DND-41 (cell line): ENCODE measurements at regions not wholly inside any gene's neighbourhood (a gene's known extent, or its start where the extent isn't known, plus 50 kb on each side); places are given as distances from the start of the nearest gene placed in this dataset.

Experiments
- ATAC-seq: fragments of 200-7000 bp; cut with Tn5 transposase; 3 replicates; pipeline ENCODE4 v1.9.1; 2021; ENCODE audit warnings: low read depth; ENCODE audit not compliant: insufficient read depth
- DNase-seq: peaks from one replicate; pipeline ENCODE4 v3.0.0-alpha.2; 2020
- H2AFZ ChIP-seq: 2 replicates; pipeline ENCODE4 v1.6.0; 2012; ENCODE audit warnings: low read depth, low read length
- H3K27ac ChIP-seq: 2 replicates; pipeline ENCODE4 v1.5.1; 2012; ENCODE audit warnings: low read length, inconsistent platforms
- H3K27me3 ChIP-seq: fragments of 200-600 bp; sonication (generic); 2 replicates; pipeline ENCODE4 v1.6.0; 2012; ENCODE audit warnings: low read length, mild to moderate bottlenecking, inconsistent platforms; ENCODE audit not compliant: insufficient read depth, poor library complexity
- H3K36me3 ChIP-seq: 2 replicates; pipeline ENCODE4 v1.5.1; 2012; ENCODE audit warnings: low read length, inconsistent platforms; ENCODE audit not compliant: insufficient read depth
- H3K4me1 ChIP-seq: 2 replicates; pipeline ENCODE4 v1.5.1; 2012; ENCODE audit warnings: mild to moderate bottlenecking, low read length; ENCODE audit not compliant: insufficient read depth
- H3K4me2 ChIP-seq: 2 replicates; pipeline ENCODE4 v1.6.0; 2012; ENCODE audit warnings: mild to moderate bottlenecking, moderate library complexity, low read length, inconsistent platforms; ENCODE audit not compliant: insufficient read depth
- H3K4me3 ChIP-seq, 2 experiments: fragments of 200-600 bp in 1 of 2; shearing (Covaris generic) in 1 of 2; 2 replicates each; pipeline ENCODE4 v1.5.1; 2012 to 2016; ENCODE audit warnings: inconsistent platforms in 2 of 2, low read length in 2 of 2, mild to moderate bottlenecking in 2 of 2, low read depth in 1 of 2, moderate library complexity in 1 of 2
- H3K79me2 ChIP-seq: 2 replicates; pipeline ENCODE4 v1.6.0; 2012; ENCODE audit warnings: low read length, inconsistent platforms; ENCODE audit not compliant: insufficient read depth
- H3K9ac ChIP-seq: 2 replicates; pipeline ENCODE4 v1.6.0; 2012; ENCODE audit warnings: low read depth, mild to moderate bottlenecking, inconsistent platforms, low read length, moderate library complexity
- H3K9me3 ChIP-seq: 2 replicates; pipeline ENCODE4 v1.5.1; 2012; ENCODE audit warnings: low read length, moderate library complexity, mild to moderate bottlenecking, inconsistent platforms; ENCODE audit not compliant: insufficient read depth, severe bottlenecking
- H4K20me1 ChIP-seq: 2 replicates; pipeline ENCODE4 v1.6.0; 2012; ENCODE audit warnings: low read length; ENCODE audit not compliant: insufficient read depth
- EZH2 ChIP-seq: IDR thresholded peaks from 3 replicates; pipeline ENCODE4 v1.6.1; 2012; ENCODE audit warnings: borderline replicate concordance, low read depth, mild to moderate bottlenecking, moderate library complexity, low read length, inconsistent platforms; ENCODE audit not compliant: severe bottlenecking
- TF ChIP-seq, protein P1 (sequence below): IDR thresholded peaks from 2 replicates; pipeline ENCODE4 v1.5.1; 2012; ENCODE audit warnings: borderline replicate concordance, low read length, moderate library complexity, mild to moderate bottlenecking; ENCODE audit not compliant: poor library complexity, severe bottlenecking; ENCODE audit errors: extremely low read depth

DNA sequence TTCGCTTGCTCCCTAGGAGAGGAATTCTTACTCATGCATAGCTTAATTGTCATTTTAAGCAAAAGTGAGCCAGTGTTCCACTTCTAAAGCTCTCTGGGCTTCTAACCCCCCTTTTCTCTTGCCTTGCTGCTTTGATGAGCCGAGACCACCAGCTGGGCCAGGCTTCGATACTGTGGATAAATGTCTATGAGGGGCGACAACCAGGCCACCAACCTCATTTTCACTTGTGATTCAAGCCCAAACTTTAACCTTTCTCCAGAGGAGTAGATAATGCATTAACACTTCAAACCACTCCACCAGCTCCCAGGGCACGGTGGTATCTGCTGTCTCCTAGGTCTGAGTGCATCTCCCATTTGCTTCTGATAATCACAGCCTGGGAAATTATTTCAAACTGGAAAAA, 205.6 kb downstream of the PSAT1 start:
- no peak for DNase-seq
- Histone ChIP-seq H3K79me2 (no peaks in the 10 kb centered on the region), H3K27me3 (no peaks in the 10 kb centered on the region), H3K4me2 (no peak overlapping the region), H2AFZ (no peak overlapping the region), H3K36me3 (no peaks in the 10 kb centered on the region), H3K4me3 (no peak overlapping the region), H4K20me1 (no peaks in the 10 kb centered on the region), H3K9ac (no peak overlapping the region), H3K27ac (no peak overlapping the region), H3K9me3 (no peaks in the 10 kb centered on the region), H3K4me1 (no peaks in the 10 kb centered on the region)
- TF ChIP-seq, protein P1, sequence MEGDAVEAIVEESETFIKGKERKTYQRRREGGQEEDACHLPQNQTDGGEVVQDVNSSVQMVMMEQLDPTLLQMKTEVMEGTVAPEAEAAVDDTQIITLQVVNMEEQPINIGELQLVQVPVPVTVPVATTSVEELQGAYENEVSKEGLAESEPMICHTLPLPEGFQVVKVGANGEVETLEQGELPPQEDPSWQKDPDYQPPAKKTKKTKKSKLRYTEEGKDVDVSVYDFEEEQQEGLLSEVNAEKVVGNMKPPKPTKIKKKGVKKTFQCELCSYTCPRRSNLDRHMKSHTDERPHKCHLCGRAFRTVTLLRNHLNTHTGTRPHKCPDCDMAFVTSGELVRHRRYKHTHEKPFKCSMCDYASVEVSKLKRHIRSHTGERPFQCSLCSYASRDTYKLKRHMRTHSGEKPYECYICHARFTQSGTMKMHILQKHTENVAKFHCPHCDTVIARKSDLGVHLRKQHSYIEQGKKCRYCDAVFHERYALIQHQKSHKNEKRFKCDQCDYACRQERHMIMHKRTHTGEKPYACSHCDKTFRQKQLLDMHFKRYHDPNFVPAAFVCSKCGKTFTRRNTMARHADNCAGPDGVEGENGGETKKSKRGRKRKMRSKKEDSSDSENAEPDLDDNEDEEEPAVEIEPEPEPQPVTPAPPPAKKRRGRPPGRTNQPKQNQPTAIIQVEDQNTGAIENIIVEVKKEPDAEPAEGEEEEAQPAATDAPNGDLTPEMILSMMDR: no peak
- TF ChIP-seq EZH2: no peak
- ATAC-seq: no peak

DNA sequence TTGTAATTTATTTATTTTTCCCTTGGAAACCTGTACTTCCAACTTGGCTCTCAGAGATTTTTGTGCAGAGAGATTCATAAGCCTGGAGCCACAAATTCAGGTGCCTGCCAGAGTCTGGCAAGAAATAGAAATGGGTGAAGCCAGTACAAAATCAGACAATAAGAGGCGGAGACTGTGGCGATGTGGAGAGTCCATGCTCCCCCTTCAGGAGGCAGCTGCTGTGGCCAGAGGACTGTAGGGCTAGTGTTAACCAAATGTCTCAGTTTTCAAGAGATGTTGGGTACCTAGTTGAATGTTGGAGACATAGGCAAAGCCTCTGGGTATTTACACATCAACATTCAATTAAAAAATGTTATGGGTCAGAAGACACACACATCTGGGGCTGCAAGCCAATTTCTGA, 208.6 kb downstream of the PSAT1 start:
- H4K20me1 ChIP-seq: no peaks in the 10 kb centered on the region
- no peak overlapping the region for H3K9ac ChIP-seq
- DNase-seq: no peak
- H3K4me2 ChIP-seq: no peak overlapping the region
- ATAC-seq: no peak
- no peak overlapping the region for H3K4me3 ChIP-seq
- no peaks in the 10 kb centered on the region for H3K27me3 ChIP-seq
- no peak overlapping the region for H3K27ac ChIP-seq
- no peaks in the 10 kb centered on the region for H3K9me3 ChIP-seq
- no peak overlapping the region for H2AFZ ChIP-seq
- TF ChIP-seq, protein P1: no peak
- TF ChIP-seq EZH2: no peak
- H3K4me1 ChIP-seq: no peaks in the 10 kb centered on the region
- H3K36me3 ChIP-seq: no peaks in the 10 kb centered on the region
- no peaks in the 10 kb centered on the region for H3K79me2 ChIP-seq

DNA sequence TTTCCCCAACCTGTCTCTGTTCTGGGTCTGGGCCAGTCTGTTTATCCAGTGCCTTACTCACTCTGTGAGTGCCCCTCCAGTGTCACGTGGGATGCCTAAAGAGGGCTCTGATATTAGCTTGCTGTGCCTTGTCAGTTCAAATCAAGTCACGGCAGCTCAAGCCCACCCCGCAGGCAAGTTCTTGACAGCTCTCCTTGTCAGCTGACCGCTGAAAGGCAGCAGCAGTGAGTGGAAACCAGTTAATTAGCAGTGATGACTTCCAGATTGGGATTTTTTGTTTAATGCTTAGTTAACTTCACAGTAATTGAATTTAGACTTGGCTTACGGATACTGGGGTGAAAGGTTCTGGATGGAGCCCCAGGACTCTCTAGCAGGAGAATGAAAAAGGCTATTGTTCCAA, 210.1 kb downstream of the PSAT1 start:
- H2AFZ ChIP-seq: no peak overlapping the region
- H3K9me3 ChIP-seq: no peaks in the 10 kb centered on the region
- DNase-seq: no peak
- no peaks in the 10 kb centered on the region for H4K20me1 ChIP-seq
- H3K9ac ChIP-seq: no peak overlapping the region
- no peak overlapping the region for H3K4me3 ChIP-seq
- no peak overlapping the region for H3K4me2 ChIP-seq
- H3K27ac ChIP-seq: no peak overlapping the region
- ATAC-seq: no peak
- H3K36me3 ChIP-seq: no peaks in the 10 kb centered on the region
- TF ChIP-seq, protein P1: no peak
- no peaks in the 10 kb centered on the region for H3K27me3 ChIP-seq
- no peaks in the 10 kb centered on the region for H3K4me1 ChIP-seq
- no peaks in the 10 kb centered on the region for H3K79me2 ChIP-seq

DNA sequence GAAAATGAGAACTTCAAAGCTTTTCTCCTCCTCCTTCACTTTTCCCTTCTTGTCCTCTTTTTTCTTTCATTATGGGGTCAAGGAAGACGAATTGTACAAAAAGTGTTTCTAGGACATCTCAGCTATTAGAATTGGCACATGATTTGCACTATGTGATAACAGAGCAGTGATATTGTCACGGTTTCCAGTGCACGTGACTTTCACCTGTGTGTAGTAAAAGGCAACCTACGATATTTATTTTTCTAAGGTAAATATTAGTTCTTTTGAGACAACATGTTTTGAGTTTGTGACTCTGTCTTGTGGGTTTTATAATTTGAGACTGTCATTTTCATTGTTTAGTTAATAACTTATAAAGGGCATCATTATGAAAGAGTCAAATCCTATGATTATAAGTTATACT, 213.1 kb downstream of the PSAT1 start:
- no peak overlapping the region for H3K4me2 ChIP-seq
- DNase-seq (no peak), ATAC-seq (no peak)
- no peaks in the 10 kb centered on the region for H4K20me1 ChIP-seq
- H3K4me1 ChIP-seq: no peaks in the 10 kb centered on the region
- H3K9ac ChIP-seq: no peak overlapping the region
- H2AFZ ChIP-seq: no peak overlapping the region
- H3K27ac ChIP-seq: no peak overlapping the region
- no peak for TF ChIP-seq EZH2
- TF ChIP-seq, protein P1: no peak
- H3K9me3 ChIP-seq: no peaks in the 10 kb centered on the region
- H3K79me2 ChIP-seq: no peaks in the 10 kb centered on the region
- no peaks in the 10 kb centered on the region for H3K27me3 ChIP-seq
- no peaks in the 10 kb centered on the region for H3K36me3 ChIP-seq
- H3K4me3 ChIP-seq: no peak overlapping the region
